ENCODE measurements at regions not wholly inside any gene's neighbourhood (a gene's known extent, or its start where the extent isn't known, plus 50 kb on each side); places are given as distances from the start of the nearest gene placed in this dataset.

DNA sequence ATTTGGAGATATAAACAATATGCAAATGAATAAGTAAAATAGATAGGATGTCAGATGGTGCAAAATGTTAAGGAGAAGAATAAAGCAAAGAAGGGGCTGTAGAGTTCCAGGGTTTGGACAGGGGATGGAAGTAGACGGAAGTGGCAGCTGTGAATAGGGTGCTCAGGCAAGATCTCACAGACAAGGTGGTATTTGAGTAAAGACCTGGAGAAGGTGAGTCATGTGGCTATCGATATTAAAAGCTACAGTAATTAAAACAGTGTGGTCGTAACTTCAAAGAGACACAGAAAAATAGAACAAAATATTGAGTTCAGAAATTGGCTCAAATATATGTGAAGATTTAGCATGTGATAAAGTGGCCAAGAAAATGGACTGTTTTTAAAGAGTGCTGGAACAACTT is 61.3 kb upstream of the SLC38A2 start:
- TF ChIP-seq, protein P1, sequence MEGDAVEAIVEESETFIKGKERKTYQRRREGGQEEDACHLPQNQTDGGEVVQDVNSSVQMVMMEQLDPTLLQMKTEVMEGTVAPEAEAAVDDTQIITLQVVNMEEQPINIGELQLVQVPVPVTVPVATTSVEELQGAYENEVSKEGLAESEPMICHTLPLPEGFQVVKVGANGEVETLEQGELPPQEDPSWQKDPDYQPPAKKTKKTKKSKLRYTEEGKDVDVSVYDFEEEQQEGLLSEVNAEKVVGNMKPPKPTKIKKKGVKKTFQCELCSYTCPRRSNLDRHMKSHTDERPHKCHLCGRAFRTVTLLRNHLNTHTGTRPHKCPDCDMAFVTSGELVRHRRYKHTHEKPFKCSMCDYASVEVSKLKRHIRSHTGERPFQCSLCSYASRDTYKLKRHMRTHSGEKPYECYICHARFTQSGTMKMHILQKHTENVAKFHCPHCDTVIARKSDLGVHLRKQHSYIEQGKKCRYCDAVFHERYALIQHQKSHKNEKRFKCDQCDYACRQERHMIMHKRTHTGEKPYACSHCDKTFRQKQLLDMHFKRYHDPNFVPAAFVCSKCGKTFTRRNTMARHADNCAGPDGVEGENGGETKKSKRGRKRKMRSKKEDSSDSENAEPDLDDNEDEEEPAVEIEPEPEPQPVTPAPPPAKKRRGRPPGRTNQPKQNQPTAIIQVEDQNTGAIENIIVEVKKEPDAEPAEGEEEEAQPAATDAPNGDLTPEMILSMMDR (optimal IDR thresholded peaks at IDR 0.05 in 1 of 3, IDR thresholded peaks at IDR 0.05 in 1 of 3, conservative IDR thresholded peaks at IDR 0.05 in 1 of 3; ENCODE audit: extremely low read depth in 1 of 3, insufficient read depth in 2 of 3, low read length in 3 of 3): no peak
- no peak for TF ChIP-seq EZH2 (IDR thresholded peaks at IDR 0.05; ENCODE audit: low read length)

All from keratinocyte (primary cell).